Fibroblast of peridontal ligament (primary cell): ENCODE measurements at regions not wholly inside any gene's neighbourhood (a gene's known extent, or its start where the extent isn't known, plus 50 kb on each side); places are given as distances from the start of the nearest gene placed in this dataset.
"Not testable (repeated sequence)": the region's sequence is repeated elsewhere in the genome, so short reads cannot be mapped to it uniquely, and the experiment has no call there.

Experiments used
- DNase-seq: peaks from one replicate; pipeline ENCODE4 v3.0.0-alpha.2; 2010; ENCODE audit errors: extremely low read depth

- DNase-seq: peak; percentile 36
Measured at GRCh38 chr3:146382386-146382785, 87.0 kb downstream of the PLSCR2 start.

GRCh38 chr3:146380046-146380445 lies 89.3 kb downstream of the PLSCR2 start:
- DNase-seq: no peak

GRCh38 chr3:146375219-146375618 lies 94.1 kb downstream of the PLSCR2 start:
- DNase-seq: peak; percentile 37

GRCh38 chr3:146374146-146374545 lies 95.2 kb downstream of the PLSCR2 start:
- DNase-seq: peak; percentile 75

GRCh38 chr3:146371902-146372301 lies 97.5 kb downstream of the PLSCR2 start:
- no peak for DNase-seq

- DNase-seq: no peak
Measured at GRCh38 chr3:146368882-146369523, 100.4 kb downstream of the PLSCR2 start.

GRCh38 chr3:146359841-146360240 lies 108.9 kb upstream of the PLSCR4 start:
- DNase-seq: no peak

- DNase-seq: not testable (repeated sequence)
Measured at GRCh38 chr3:146354421-146354820, 103.5 kb upstream of the PLSCR4 start.

GRCh38 chr3:146350852-146351251 lies 99.9 kb upstream of the PLSCR4 start:
- no peak for DNase-seq

GRCh38 chr3:146345900-146346299 lies 95.0 kb upstream of the PLSCR4 start:
- no peak for DNase-seq

- no peak for DNase-seq
Measured at GRCh38 chr3:146343551-146343950, 92.6 kb upstream of the PLSCR4 start.

GRCh38 chr3:146342989-146343388 lies 92.1 kb upstream of the PLSCR4 start:
- peak; percentile 49 for DNase-seq

GRCh38 chr3:146339349-146339748 lies 88.4 kb upstream of the PLSCR4 start:
- no peak for DNase-seq

GRCh38 chr3:146337991-146338390 lies 87.1 kb upstream of the PLSCR4 start:
- peak; percentile 68 for DNase-seq

- no peak for DNase-seq
Measured at GRCh38 chr3:146335386-146335785, 84.5 kb upstream of the PLSCR4 start.

- peak; percentile 58 for DNase-seq
Measured at GRCh38 chr3:146334151-146334550, 83.2 kb upstream of the PLSCR4 start.

- no peak for DNase-seq
Measured at GRCh38 chr3:146331967-146332366, 81.1 kb upstream of the PLSCR4 start.

GRCh38 chr3:146326875-146327543 lies 76.1 kb upstream of the PLSCR4 start:
- peak; percentile 92 for DNase-seq

GRCh38 chr3:146325170-146325569 lies 74.3 kb upstream of the PLSCR4 start:
- DNase-seq: peak; percentile 53

GRCh38 chr3:146322216-146322817 lies 71.4 kb upstream of the PLSCR4 start:
- peak; percentile 85 for DNase-seq

GRCh38 chr3:146314871-146315270 lies 64.0 kb upstream of the PLSCR4 start:
- peak; percentile 24 for DNase-seq

- peak; percentile 89 for DNase-seq
Measured at GRCh38 chr3:146313746-146314111, 62.8 kb upstream of the PLSCR4 start.
